Upper lobe of right lung (tissue), 1 donor: ENCODE measurements at regions not wholly inside any gene's neighbourhood (a gene's known extent, or its start where the extent isn't known, plus 50 kb on each side); places are given as distances from the start of the nearest gene placed in this dataset.

ENCODE experiments used
- ATAC-seq: fragments of 200-7000 bp; cut with Tn5 transposase; one replicate; pipeline ENCODE4 v1.9.1; 2020; ENCODE audit warnings: mild to moderate bottlenecking, moderate library complexity
- DNase-seq: peaks from one replicate; pipeline ENCODE4 v3.0.0-alpha.2; 2020
- H3K27ac ChIP-seq: fragments of 200-600 bp; one replicate; pipeline ENCODE4 v1.8.0; 2022
- H3K27me3 ChIP-seq: fragments of 200-600 bp; one replicate; pipeline ENCODE4 v1.8.0; 2022; ENCODE audit warnings: mild to moderate bottlenecking
- H3K36me3 ChIP-seq: fragments of 200-600 bp; one replicate; pipeline ENCODE4 v1.8.0; 2022
- H3K4me1 ChIP-seq: fragments of 200-600 bp; one replicate; pipeline ENCODE4 v1.8.0; 2022
- H3K4me3 ChIP-seq: fragments of 200-600 bp; one replicate; pipeline ENCODE4 v1.8.0; 2022; ENCODE audit warnings: mild to moderate bottlenecking
- H3K9me3 ChIP-seq: fragments of 200-600 bp; one replicate; pipeline ENCODE4 v1.8.0; 2022
- CTCF ChIP-seq: fragments of 200-600 bp; IDR thresholded peaks from one replicate; pipeline ENCODE4 v1.8.0; 2022; ENCODE audit warnings: antibody characterized with exemption
- intact Hi-C: fragments of 100-400 bp; cut with DNase I; formaldehyde crosslinking; loops from one replicate; pipeline ENCODE4 v1.11.0; 2022
- donor health status: DM: no; HTN: yes; CAD: no; lungs with severe emphysema.

GRCh38 chr9:113707953-113708695, 168.0 kb upstream of the ZNF618 start:
- Histone ChIP-seq H3K4me1 (peaks cover 2% of the 10 kb centered on the region), H3K9me3 (no peaks in the 10 kb centered on the region), H3K27ac (no peak overlapping the region), H3K36me3 (no peaks in the 10 kb centered on the region), H3K4me3 (no peak overlapping the region), H3K27me3 (no peaks in the 10 kb centered on the region)
- TF ChIP-seq CTCF, result no peak
- DNase-seq (no peak), ATAC-seq (no peak)
- intact Hi-C loops, result no loop called here

GRCh38 chr9:113708821-113709713, 167.0 kb upstream of the ZNF618 start:
- peak; percentile 55 for ATAC-seq
- Histone ChIP-seq H3K4me1 (peaks cover 2% of the 10 kb centered on the region), H3K4me3 (no peak overlapping the region), H3K27ac (no peak overlapping the region), H3K27me3 (no peaks in the 10 kb centered on the region), H3K36me3 (no peaks in the 10 kb centered on the region), H3K9me3 (no peaks in the 10 kb centered on the region)
- no peak for DNase-seq
- intact Hi-C loops, result no loop called here
- no peak for TF ChIP-seq CTCF

- intact Hi-C loops, result no loop called here
- Histone ChIP-seq H3K4me3 (no peak overlapping the region), H3K4me1 (peaks cover 2% of the 10 kb centered on the region), H3K27ac (no peak overlapping the region), H3K27me3 (no peaks in the 10 kb centered on the region), H3K36me3 (no peaks in the 10 kb centered on the region), H3K9me3 (no peaks in the 10 kb centered on the region)
- TF ChIP-seq CTCF, result no peak
- no peak for ATAC-seq
- no peak for DNase-seq
Observed at GRCh38 chr9:113709721-113710120, 166.4 kb upstream of the ZNF618 start.

GRCh38 chr9:113711251-113711650, 164.9 kb upstream of the ZNF618 start:
- intact Hi-C loops, result no loop called here
- TF ChIP-seq CTCF, result no peak
- no peaks in the 10 kb centered on the region for H3K36me3 ChIP-seq
- ATAC-seq, result no peak
- H3K27me3 ChIP-seq, result no peaks in the 10 kb centered on the region
- no peak overlapping the region for H3K4me3 ChIP-seq
- H3K9me3 ChIP-seq, result no peaks in the 10 kb centered on the region
- no peaks in the 10 kb centered on the region for H3K4me1 ChIP-seq
- no peak for DNase-seq
- no peak overlapping the region for H3K27ac ChIP-seq

GRCh38 chr9:113712053-113712452, 164.1 kb upstream of the ZNF618 start:
- TF ChIP-seq CTCF, result no peak
- DNase-seq (no peak), ATAC-seq (no peak)
- H3K36me3 ChIP-seq, result no peaks in the 10 kb centered on the region
- no peaks in the 10 kb centered on the region for H3K9me3 ChIP-seq
- no peak overlapping the region for H3K27ac ChIP-seq
- no peaks in the 10 kb centered on the region for H3K27me3 ChIP-seq
- no peak overlapping the region for H3K4me3 ChIP-seq
- intact Hi-C loops, result no loop called here
- H3K4me1 ChIP-seq, result no peaks in the 10 kb centered on the region
